GM12874 (cell line): ENCODE measurements at regions not wholly inside any gene's neighbourhood (a gene's known extent, or its start where the extent isn't known, plus 50 kb on each side); places are given as distances from the start of the nearest gene placed in this dataset.

Source experiments
- CTCF ChIP-seq: IDR thresholded peaks from 2 replicates; pipeline ENCODE4 v1.5.1; 2011; ENCODE audit warnings: low read depth, mild to moderate bottlenecking, control low read depth, low read length, moderate library complexity; ENCODE audit not compliant: insufficient read depth

DNA sequence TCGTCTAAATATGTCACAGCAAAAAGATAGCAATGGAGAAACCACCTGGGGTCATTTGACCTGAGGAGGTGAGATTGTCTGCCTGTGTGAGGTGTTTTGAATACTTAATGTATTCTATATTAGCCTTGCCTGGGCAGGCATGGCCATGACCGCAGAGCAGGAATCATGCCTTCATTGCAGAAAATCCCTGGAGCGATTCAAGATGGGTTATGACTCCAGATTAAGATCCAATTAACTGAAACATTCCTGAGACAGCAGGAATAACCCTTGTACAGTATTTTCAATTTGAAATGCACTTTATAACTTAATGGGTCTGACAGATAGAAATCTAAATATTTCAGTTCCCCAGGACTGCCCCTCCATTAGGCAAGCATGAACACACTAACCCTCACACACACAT, 227.3 kb upstream of the RAB6C start:
- TF ChIP-seq CTCF, result no peak

- TF ChIP-seq CTCF, result no peak
Measured at GRCh38 chr2:129752686-129753085, 226.8 kb upstream of the RAB6C start.

- no peak for TF ChIP-seq CTCF
Measured at GRCh38 chr2:129753261-129753660, 226.2 kb upstream of the RAB6C start.

GRCh38 chr2:129754421-129754820, 225.0 kb upstream of the RAB6C start:
- no peak for TF ChIP-seq CTCF

DNA sequence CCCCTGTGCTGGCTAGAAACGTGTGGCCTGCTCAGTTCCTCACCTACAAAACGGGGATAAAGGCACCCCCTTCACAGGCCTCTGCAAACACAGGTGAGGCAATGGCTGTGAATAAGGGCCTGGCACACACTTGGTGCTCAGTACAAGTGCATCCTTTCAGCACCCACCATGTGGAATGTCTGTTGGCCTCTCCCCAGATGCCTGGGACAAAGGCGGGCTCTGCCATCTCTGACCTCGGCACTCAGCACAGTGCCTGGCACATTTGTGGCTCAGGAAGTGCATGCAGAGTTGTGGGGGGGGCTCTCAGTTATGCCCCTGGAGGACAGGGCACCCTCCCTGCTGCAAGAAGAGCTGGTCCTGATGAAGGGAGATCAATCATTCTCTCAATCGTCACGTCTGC, 224.6 kb upstream of the RAB6C start:
- no peak for TF ChIP-seq CTCF

- TF ChIP-seq CTCF, result no peak
Measured at GRCh38 chr2:129755786-129756185, 223.7 kb upstream of the RAB6C start.

- TF ChIP-seq CTCF, result no peak
Measured at GRCh38 chr2:129756276-129756675, 223.2 kb upstream of the RAB6C start.

GRCh38 chr2:129757366-129757914, 222.0 kb upstream of the RAB6C start:
- TF ChIP-seq CTCF, result no peak
